Keratinocyte (primary cell): ENCODE measurements at regions not wholly inside any gene's neighbourhood (a gene's known extent, or its start where the extent isn't known, plus 50 kb on each side); places are given as distances from the start of the nearest gene placed in this dataset.

Source experiments
- DNase-seq: peaks from one replicate; pipeline ENCODE4 v3.0.0-alpha.2; 2011; ENCODE audit warnings: low read depth, missing footprints, low spot score
- FAIRE-seq: peaks from 2 replicates; lab custom pipeline; 2011; peaks lifted over from hg19 to GRCh38; lab: Jason Lieb, UNC
- H2AFZ ChIP-seq: 2 replicates; pipeline ENCODE4 v1.6.0; 2012; ENCODE audit warnings: low read length, control low read depth, inconsistent platforms; ENCODE audit not compliant: control insufficient read depth
- H3K27ac ChIP-seq: 2 replicates; pipeline ENCODE4 v1.5.1; 2011; ENCODE audit warnings: low read length; ENCODE audit not compliant: control insufficient read depth, insufficient read depth
- H3K27me3 ChIP-seq: 3 replicates; pipeline ENCODE4 v1.6.0; 2011; ENCODE audit warnings: low read length; ENCODE audit not compliant: control insufficient read depth, insufficient read depth; ENCODE audit errors: extremely low read depth
- H3K36me3 ChIP-seq, 2 experiments: 2 replicates in 1 of 2; 3 replicates in 1 of 2; pipeline ENCODE4 v1.5.1; 2011; ENCODE audit warnings: low read length in 2 of 2, mild to moderate bottlenecking in 1 of 2; ENCODE audit not compliant: control insufficient read depth in 2 of 2, insufficient read depth in 2 of 2; ENCODE audit errors: extremely low read depth in 1 of 2
- H3K4me1 ChIP-seq: 3 replicates; pipeline ENCODE4 v1.5.1; 2011; ENCODE audit warnings: low read length; ENCODE audit not compliant: control insufficient read depth, insufficient read depth; ENCODE audit errors: extremely low read depth
- H3K4me2 ChIP-seq: 3 replicates; pipeline ENCODE4 v1.6.0; 2011; ENCODE audit warnings: low read depth, low read length; ENCODE audit not compliant: control insufficient read depth, insufficient read depth; ENCODE audit errors: extremely low read depth
- H3K4me3 ChIP-seq, 3 experiments: fragments of 200-600 bp in 1 of 3; sonication (generic) in 1 of 3; 2 replicates in 2 of 3; 3 replicates in 1 of 3; pipeline ENCODE4 v1.5.1; 2011 to 2016; ENCODE audit warnings: low read length in 3 of 3, mild to moderate bottlenecking in 3 of 3, control low read depth in 2 of 3, inconsistent platforms in 1 of 3, low read depth in 1 of 3, mixed read lengths in 1 of 3, mixed run types in 1 of 3, moderate library complexity in 1 of 3; ENCODE audit not compliant: control insufficient read depth in 2 of 3, insufficient read depth in 2 of 3; ENCODE audit errors: extremely low read depth in 1 of 3
- H3K79me2 ChIP-seq: 2 replicates; pipeline ENCODE4 v1.6.0; 2012; ENCODE audit warnings: low read length; ENCODE audit not compliant: control insufficient read depth, insufficient read depth
- H3K9ac ChIP-seq: 3 replicates; pipeline ENCODE4 v1.6.0; 2011; ENCODE audit warnings: low read length; ENCODE audit not compliant: control insufficient read depth, insufficient read depth; ENCODE audit errors: extremely low read depth
- H3K9me1 ChIP-seq: 3 replicates; pipeline ENCODE4 v1.6.0; 2011; ENCODE audit warnings: low read length; ENCODE audit not compliant: control insufficient read depth, insufficient read depth; ENCODE audit errors: extremely low read depth
- H3K9me3 ChIP-seq: 2 replicates; pipeline ENCODE4 v1.5.1; 2012; ENCODE audit warnings: low read depth, low read length; ENCODE audit not compliant: control insufficient read depth
- H4K20me1 ChIP-seq: 3 replicates; pipeline ENCODE4 v1.6.0; 2011; ENCODE audit warnings: low read length; ENCODE audit not compliant: control insufficient read depth, insufficient read depth; ENCODE audit errors: extremely low read depth
- CTCF ChIP-seq, 3 experiments: IDR thresholded peaks in 1 of 3; conservative IDR thresholded peaks in 1 of 3; optimal IDR thresholded peaks in 1 of 3; 2 replicates in 2 of 3; 3 replicates in 1 of 3; pipeline versions ENCODE3 to v1.5.1; 2011; ENCODE audit warnings: low read length in 3 of 3, mild to moderate bottlenecking in 3 of 3, moderate library complexity in 2 of 3, control low read depth in 1 of 3, inconsistent platforms in 1 of 3; ENCODE audit not compliant: insufficient read depth in 2 of 3; ENCODE audit errors: extremely low read depth in 1 of 3
- EZH2 ChIP-seq: IDR thresholded peaks from one replicate; pipeline ENCODE4 v1.6.1; 2012; ENCODE audit warnings: inconsistent platforms, mild to moderate bottlenecking, low read length, moderate library complexity
- dilution Hi-C: fragments of 300-500 bp; cut with MboI; formaldehyde crosslinking; loops from one replicate; pipeline ENCODE4 v1.7.0; 2020; ENCODE audit warnings: low sequenced_read_pairs; ENCODE audit not compliant: extremely low pct_ligation_motif_present

GRCh38 chr4:154081391-154081790 lies 292.5 kb upstream of the SFRP2 start:
- H3K9ac ChIP-seq: no peak overlapping the region
- TF ChIP-seq CTCF (optimal IDR thresholded peaks at IDR 0.05 in 1 of 3, IDR thresholded peaks at IDR 0.05 in 1 of 3, conservative IDR thresholded peaks at IDR 0.05 in 1 of 3; ENCODE audit: extremely low read depth in 1 of 3, insufficient read depth in 2 of 3, low read length in 3 of 3): no peak
- TF ChIP-seq EZH2: no peak
- H2AFZ ChIP-seq: no peak overlapping the region
- no peak overlapping the region for H3K4me2 ChIP-seq
- no peaks in the 10 kb centered on the region for H3K79me2 ChIP-seq
- no peaks in the 10 kb centered on the region for H4K20me1 ChIP-seq
- no peaks in the 10 kb centered on the region for H3K4me1 ChIP-seq
- FAIRE-seq (no peak), DNase-seq (no peak)
- no peaks in the 10 kb centered on the region for H3K27me3 ChIP-seq
- H3K27ac ChIP-seq: no peak overlapping the region
- no peaks in the 10 kb centered on the region for H3K9me1 ChIP-seq
- no peak overlapping the region for H3K4me3 ChIP-seq
- no peaks in the 10 kb centered on the region for H3K36me3 ChIP-seq
- no peaks in the 10 kb centered on the region for H3K9me3 ChIP-seq
- dilution Hi-C loops: no loop called here

- H3K9me1 ChIP-seq: no peaks in the 10 kb centered on the region
- no peak overlapping the region for H3K27ac ChIP-seq
- no peak overlapping the region for H3K9ac ChIP-seq
- H3K9me3 ChIP-seq: no peaks in the 10 kb centered on the region
- dilution Hi-C loops: no loop called here
- H3K4me3 ChIP-seq: no peak overlapping the region
- no peaks in the 10 kb centered on the region for H3K79me2 ChIP-seq
- no peaks in the 10 kb centered on the region for H3K4me1 ChIP-seq
- H3K4me2 ChIP-seq: no peak overlapping the region
- no peak for TF ChIP-seq EZH2
- no peak for TF ChIP-seq CTCF (optimal IDR thresholded peaks at IDR 0.05 in 1 of 3, IDR thresholded peaks at IDR 0.05 in 1 of 3, conservative IDR thresholded peaks at IDR 0.05 in 1 of 3; ENCODE audit: extremely low read depth in 1 of 3, insufficient read depth in 2 of 3, low read length in 3 of 3)
- DNase-seq (no peak), FAIRE-seq (no peak)
- H3K27me3 ChIP-seq: no peaks in the 10 kb centered on the region
- H2AFZ ChIP-seq: no peak overlapping the region
- H3K36me3 ChIP-seq: no peaks in the 10 kb centered on the region
- no peaks in the 10 kb centered on the region for H4K20me1 ChIP-seq
Measured at GRCh38 chr4:154078504-154079350, 289.8 kb upstream of the SFRP2 start.
